ENCODE measurements at regions not wholly inside any gene's neighbourhood (a gene's known extent, or its start where the extent isn't known, plus 50 kb on each side); places are given as distances from the start of the nearest gene placed in this dataset.

GRCh38 chr1:212558693-212559480, 49.7 kb upstream of the ATF3 start:
- peak; percentile 91 for DNase-seq (ENCODE audit: low spot score)

Measured in CD4-positive, alpha-beta T cell treated with Interleukin-6 at 100 ng/mL for 8 hours (primary cell).